ENCODE measurements at regions not wholly inside any gene's neighbourhood (a gene's known extent, or its start where the extent isn't known, plus 50 kb on each side); places are given as distances from the start of the nearest gene placed in this dataset.

- H3K27me3 ChIP-seq (ENCODE audit: control insufficient read depth, insufficient read depth, low read length): no peaks in the 10 kb centered on the region
- no peaks in the 10 kb centered on the region for H3K4me1 ChIP-seq (ENCODE audit: control insufficient read depth, insufficient read depth, low read length)
- no peak overlapping the region for H3K27ac ChIP-seq (ENCODE audit: low read length)
- no peak overlapping the region for H3K4me3 ChIP-seq (ENCODE audit: low read length)
- WGBS (ENCODE audit: insufficient coverage, insufficient read length): no CpG with 5 or more reads among the region's 3 CpGs
- no peaks in the 10 kb centered on the region for H3K36me3 ChIP-seq (ENCODE audit: control insufficient read depth, insufficient read depth, low read length)
- DNase-seq (ENCODE audit: low read depth, low spot score): no peak
- no peaks in the 10 kb centered on the region for H3K9me3 ChIP-seq (ENCODE audit: control insufficient read depth, insufficient read depth, low read length)
Measured at GRCh38 chr6:48255094-48255493, 144.1 kb upstream of the PTCHD4 start.

GRCh38 chr6:48249071-48249470 is 138.1 kb upstream of the PTCHD4 start:
- H3K36me3 ChIP-seq (ENCODE audit: control insufficient read depth, insufficient read depth, low read length): no peaks in the 10 kb centered on the region
- 100% methylated on average over 1 of the region's 3 CpGs for WGBS (ENCODE audit: insufficient coverage, insufficient read length)
- no peak overlapping the region for H3K27ac ChIP-seq (ENCODE audit: low read length)
- H3K9me3 ChIP-seq (ENCODE audit: control insufficient read depth, insufficient read depth, low read length): no peaks in the 10 kb centered on the region
- H3K27me3 ChIP-seq (ENCODE audit: control insufficient read depth, insufficient read depth, low read length): no peaks in the 10 kb centered on the region
- no peaks in the 10 kb centered on the region for H3K4me1 ChIP-seq (ENCODE audit: control insufficient read depth, insufficient read depth, low read length)
- no peak for DNase-seq (ENCODE audit: low read depth, low spot score)
- no peak overlapping the region for H3K4me3 ChIP-seq (ENCODE audit: low read length)

- Histone ChIP-seq H3K4me1 (ENCODE audit: control insufficient read depth, insufficient read depth, low read length) (no peaks in the 10 kb centered on the region), H3K36me3 (ENCODE audit: control insufficient read depth, insufficient read depth, low read length) (no peaks in the 10 kb centered on the region), H3K9me3 (ENCODE audit: control insufficient read depth, insufficient read depth, low read length) (no peaks in the 10 kb centered on the region), H3K4me3 (ENCODE audit: low read length) (no peak overlapping the region), H3K27ac (ENCODE audit: low read length) (no peak overlapping the region), H3K27me3 (ENCODE audit: control insufficient read depth, insufficient read depth, low read length) (no peaks in the 10 kb centered on the region)
- DNase-seq (ENCODE audit: low read depth, low spot score): no peak
Measured at GRCh38 chr6:48243071-48243470, 132.1 kb upstream of the PTCHD4 start.

- no CpG with 5 or more reads among the region's 7 CpGs for WGBS (ENCODE audit: insufficient coverage, insufficient read length)
- DNase-seq (ENCODE audit: low read depth, low spot score): no peak
- no peak overlapping the region for H3K27ac ChIP-seq (ENCODE audit: low read length)
- H3K36me3 ChIP-seq (ENCODE audit: control insufficient read depth, insufficient read depth, low read length): no peaks in the 10 kb centered on the region
- H3K27me3 ChIP-seq (ENCODE audit: control insufficient read depth, insufficient read depth, low read length): no peaks in the 10 kb centered on the region
- no peak overlapping the region for H3K4me3 ChIP-seq (ENCODE audit: low read length)
- no peaks in the 10 kb centered on the region for H3K4me1 ChIP-seq (ENCODE audit: control insufficient read depth, insufficient read depth, low read length)
- H3K9me3 ChIP-seq (ENCODE audit: control insufficient read depth, insufficient read depth, low read length): no peaks in the 10 kb centered on the region
Measured at GRCh38 chr6:48240287-48240686, 129.3 kb upstream of the PTCHD4 start.

GRCh38 chr6:48236375-48236774 is 125.4 kb upstream of the PTCHD4 start:
- no peaks in the 10 kb centered on the region; the same call in 1 of the 2 replicates for H3K27me3 ChIP-seq (ENCODE audit: control insufficient read depth, insufficient read depth, low read length)
- no peak overlapping the region for H3K27ac ChIP-seq (ENCODE audit: low read length)
- no peak overlapping the region for H3K4me3 ChIP-seq (ENCODE audit: low read length)
- no CpG with 5 or more reads among the region's 1 CpG for WGBS (ENCODE audit: insufficient coverage, insufficient read length)
- DNase-seq (ENCODE audit: low read depth, low spot score): no peak
- no peaks in the 10 kb centered on the region for H3K9me3 ChIP-seq (ENCODE audit: control insufficient read depth, insufficient read depth, low read length)
- no peaks in the 10 kb centered on the region for H3K36me3 ChIP-seq (ENCODE audit: control insufficient read depth, insufficient read depth, low read length)
- no peaks in the 10 kb centered on the region for H3K4me1 ChIP-seq (ENCODE audit: control insufficient read depth, insufficient read depth, low read length)

- no CpG with 5 or more reads among the region's 6 CpGs for WGBS (ENCODE audit: insufficient coverage, insufficient read length)
- H3K4me3 ChIP-seq (ENCODE audit: low read length): no peak overlapping the region
- H3K27ac ChIP-seq (ENCODE audit: low read length): no peak overlapping the region
- no peaks in the 10 kb centered on the region for H3K4me1 ChIP-seq (ENCODE audit: control insufficient read depth, insufficient read depth, low read length)
- H3K27me3 ChIP-seq (ENCODE audit: control insufficient read depth, insufficient read depth, low read length): no peaks in the 10 kb centered on the region; the same call in 1 of the 2 replicates
- no peaks in the 10 kb centered on the region for H3K9me3 ChIP-seq (ENCODE audit: control insufficient read depth, insufficient read depth, low read length)
- no peaks in the 10 kb centered on the region for H3K36me3 ChIP-seq (ENCODE audit: control insufficient read depth, insufficient read depth, low read length)
- DNase-seq (ENCODE audit: low read depth, low spot score): no peak
Measured at GRCh38 chr6:48233063-48233462, 122.1 kb upstream of the PTCHD4 start.

- Histone ChIP-seq H3K4me3 (ENCODE audit: low read length) (no peak overlapping the region), H3K27me3 (ENCODE audit: control insufficient read depth, insufficient read depth, low read length) (no peaks in the 10 kb centered on the region; the same call in 1 of the 2 replicates), H3K9me3 (ENCODE audit: control insufficient read depth, insufficient read depth, low read length) (no peaks in the 10 kb centered on the region), H3K27ac (ENCODE audit: low read length) (no peak overlapping the region), H3K36me3 (ENCODE audit: control insufficient read depth, insufficient read depth, low read length) (no peaks in the 10 kb centered on the region), H3K4me1 (ENCODE audit: control insufficient read depth, insufficient read depth, low read length) (no peaks in the 10 kb centered on the region; the same call in 1 of the 2 replicates)
- no CpG with 5 or more reads among the region's 2 CpGs for WGBS (ENCODE audit: insufficient coverage, insufficient read length)
- DNase-seq (ENCODE audit: low read depth, low spot score): no peak
Measured at GRCh38 chr6:48229841-48230240, 118.8 kb upstream of the PTCHD4 start.

- no peak for DNase-seq (ENCODE audit: low read depth, low spot score)
- WGBS (ENCODE audit: insufficient coverage, insufficient read length): no CpG with 5 or more reads among the region's 4 CpGs
Measured at GRCh38 chr6:48222241-48222640, 111.2 kb upstream of the PTCHD4 start.

GRCh38 chr6:48213076-48213788 is 102.2 kb upstream of the PTCHD4 start:
- Histone ChIP-seq H3K36me3 (ENCODE audit: control insufficient read depth, insufficient read depth, low read length) (no peaks in the 10 kb centered on the region), H3K4me1 (ENCODE audit: control insufficient read depth, insufficient read depth, low read length) (no peaks in the 10 kb centered on the region), H3K27me3 (ENCODE audit: control insufficient read depth, insufficient read depth, low read length) (no peaks in the 10 kb centered on the region), H3K27ac (ENCODE audit: low read length) (no peak overlapping the region), H3K4me3 (ENCODE audit: low read length) (no peak overlapping the region), H3K9me3 (ENCODE audit: control insufficient read depth, insufficient read depth, low read length) (no peaks in the 10 kb centered on the region; the same call in 1 of the 2 replicates)
- no peak for DNase-seq (ENCODE audit: low read depth, low spot score)
- WGBS (ENCODE audit: insufficient coverage, insufficient read length): no CpG with 5 or more reads among the region's 8 CpGs

More at GRCh38 chr6:48222241-48222640, 111.2 kb upstream of the PTCHD4 start:
- H3K36me3 ChIP-seq (ENCODE audit: control insufficient read depth, insufficient read depth, low read length): no peaks in the 10 kb centered on the region
- no peak overlapping the region for H3K4me3 ChIP-seq (ENCODE audit: low read length)
- no peaks in the 10 kb centered on the region for H3K9me3 ChIP-seq (ENCODE audit: control insufficient read depth, insufficient read depth, low read length)
- H3K4me1 ChIP-seq (ENCODE audit: control insufficient read depth, insufficient read depth, low read length): no peaks in the 10 kb centered on the region; the same call in 1 of the 2 replicates
- H3K27me3 ChIP-seq (ENCODE audit: control insufficient read depth, insufficient read depth, low read length): no peaks in the 10 kb centered on the region
- H3K27ac ChIP-seq (ENCODE audit: low read length): no peak overlapping the region

- no peak overlapping the region for H3K4me3 ChIP-seq (ENCODE audit: low read length)
- WGBS (ENCODE audit: insufficient coverage, insufficient read length): no CpG with 5 or more reads among the region's 3 CpGs
- H3K9me3 ChIP-seq (ENCODE audit: control insufficient read depth, insufficient read depth, low read length): no peaks in the 10 kb centered on the region; the same call in 1 of the 2 replicates
- H3K36me3 ChIP-seq (ENCODE audit: control insufficient read depth, insufficient read depth, low read length): no peaks in the 10 kb centered on the region
- H3K27me3 ChIP-seq (ENCODE audit: control insufficient read depth, insufficient read depth, low read length): no peaks in the 10 kb centered on the region
- no peaks in the 10 kb centered on the region for H3K4me1 ChIP-seq (ENCODE audit: control insufficient read depth, insufficient read depth, low read length)
- no peak overlapping the region for H3K27ac ChIP-seq (ENCODE audit: low read length)
- no peak for DNase-seq (ENCODE audit: low read depth, low spot score)
Measured at GRCh38 chr6:48212501-48212900, 101.5 kb upstream of the PTCHD4 start.

- no CpG with 5 or more reads among the region's 1 CpG for WGBS (ENCODE audit: insufficient coverage, insufficient read length)
Measured at GRCh38 chr6:48206091-48206490, 95.1 kb upstream of the PTCHD4 start.

More at GRCh38 chr6:48206091-48206490, 95.1 kb upstream of the PTCHD4 start:
- Histone ChIP-seq H3K4me1 (ENCODE audit: control insufficient read depth, insufficient read depth, low read length) (no peaks in the 10 kb centered on the region), H3K27me3 (ENCODE audit: control insufficient read depth, insufficient read depth, low read length) (no peaks in the 10 kb centered on the region), H3K4me3 (ENCODE audit: low read length) (no peak overlapping the region), H3K9me3 (ENCODE audit: control insufficient read depth, insufficient read depth, low read length) (no peaks in the 10 kb centered on the region), H3K36me3 (ENCODE audit: control insufficient read depth, insufficient read depth, low read length) (no peaks in the 10 kb centered on the region), H3K27ac (ENCODE audit: low read length) (no peak overlapping the region)
- DNase-seq (ENCODE audit: low read depth, low spot score): no peak
